ENCODE measurements at regions not wholly inside any gene's neighbourhood (a gene's known extent, or its start where the extent isn't known, plus 50 kb on each side); places are given as distances from the start of the nearest gene placed in this dataset.
"Not testable (repeated sequence)": the region's sequence is repeated elsewhere in the genome, so short reads cannot be mapped to it uniquely, and the experiment has no call there.

DNA sequence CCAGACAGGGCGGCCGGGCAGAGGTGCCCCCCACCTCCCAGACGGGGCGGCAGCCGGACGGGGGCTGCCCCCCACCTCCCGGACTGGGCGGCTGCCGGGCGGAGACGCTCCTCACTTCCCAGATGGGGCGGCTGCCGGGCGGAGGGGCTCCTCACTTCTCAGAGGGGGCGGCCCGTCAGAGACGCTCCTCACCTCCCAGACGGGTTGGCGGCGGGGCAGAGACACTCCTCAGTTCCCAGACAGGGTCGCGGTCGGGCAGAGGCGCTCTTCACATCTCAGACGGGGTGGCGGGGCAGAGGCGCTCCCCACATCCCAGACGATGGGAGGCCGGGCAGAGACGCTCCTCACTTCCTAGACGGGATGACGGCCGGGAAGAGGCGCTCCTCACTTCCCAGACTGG lies 68.5 kb upstream of the GPC4 start:
- intact Hi-C loops (cut with DNase I); DNase-seq; H3K27me3 ChIP-seq; H3K9me3 ChIP-seq; H3K27ac ChIP-seq; ATAC-seq; H3K36me3 ChIP-seq; H3K4me1 ChIP-seq; H3K4me3 ChIP-seq: not testable (repeated sequence)
- WGBS, 2 donors: 98% methylated on average over 17 to 34 of the region's 34 CpGs

- Histone ChIP-seq H3K4me1 (no peaks in the 10 kb centered on the region), H3K27me3 (no peaks in the 10 kb centered on the region), H3K36me3 (no peaks in the 10 kb centered on the region), H3K4me3 (no peak overlapping the region), H3K9me3 (no peaks in the 10 kb centered on the region), H3K27ac (no peak overlapping the region)
- DNase-seq: no peak
- no peak for ATAC-seq
- intact Hi-C loops (cut with DNase I): no loop called here
- 81 to 88% methylated on average over 7 of the region's 7 CpGs for WGBS, 2 donors
- TF ChIP-seq, protein P1, sequence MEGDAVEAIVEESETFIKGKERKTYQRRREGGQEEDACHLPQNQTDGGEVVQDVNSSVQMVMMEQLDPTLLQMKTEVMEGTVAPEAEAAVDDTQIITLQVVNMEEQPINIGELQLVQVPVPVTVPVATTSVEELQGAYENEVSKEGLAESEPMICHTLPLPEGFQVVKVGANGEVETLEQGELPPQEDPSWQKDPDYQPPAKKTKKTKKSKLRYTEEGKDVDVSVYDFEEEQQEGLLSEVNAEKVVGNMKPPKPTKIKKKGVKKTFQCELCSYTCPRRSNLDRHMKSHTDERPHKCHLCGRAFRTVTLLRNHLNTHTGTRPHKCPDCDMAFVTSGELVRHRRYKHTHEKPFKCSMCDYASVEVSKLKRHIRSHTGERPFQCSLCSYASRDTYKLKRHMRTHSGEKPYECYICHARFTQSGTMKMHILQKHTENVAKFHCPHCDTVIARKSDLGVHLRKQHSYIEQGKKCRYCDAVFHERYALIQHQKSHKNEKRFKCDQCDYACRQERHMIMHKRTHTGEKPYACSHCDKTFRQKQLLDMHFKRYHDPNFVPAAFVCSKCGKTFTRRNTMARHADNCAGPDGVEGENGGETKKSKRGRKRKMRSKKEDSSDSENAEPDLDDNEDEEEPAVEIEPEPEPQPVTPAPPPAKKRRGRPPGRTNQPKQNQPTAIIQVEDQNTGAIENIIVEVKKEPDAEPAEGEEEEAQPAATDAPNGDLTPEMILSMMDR (IDR thresholded peaks at IDR 0.05): no peak
Observed at GRCh38 chrX:133482056-133482952, 67.0 kb upstream of the GPC4 start.

GRCh38 chrX:133477986-133478385 lies 62.7 kb upstream of the GPC4 start:
- Histone ChIP-seq H3K9me3 (no peaks in the 10 kb centered on the region), H3K4me1 (no peaks in the 10 kb centered on the region), H3K27me3 (no peaks in the 10 kb centered on the region), H3K27ac (no peak overlapping the region), H3K36me3 (no peaks in the 10 kb centered on the region), H3K4me3 (no peak overlapping the region)
- TF ChIP-seq, protein P1 (IDR thresholded peaks at IDR 0.05): no peak
- DNase-seq: no peak
- WGBS, 2 donors: 80 to 83% methylated on average over 4 of the region's 4 CpGs
- intact Hi-C loops (cut with DNase I): no loop called here
- ATAC-seq: no peak

GRCh38 chrX:133475953-133476352 lies 60.7 kb upstream of the GPC4 start:
- no peak overlapping the region for H3K4me3 ChIP-seq
- H3K27me3 ChIP-seq: peaks cover 0 to 14% (median 0%) of the 10 kb centered on the region in 7 donors
- TF ChIP-seq, protein P1 (IDR thresholded peaks at IDR 0.05): no peak
- H3K36me3 ChIP-seq: no peaks in the 10 kb centered on the region
- no peaks in the 10 kb centered on the region for H3K4me1 ChIP-seq
- intact Hi-C loops (cut with DNase I): no loop called here
- peak in 1 of 8 donors; percentile 17 for ATAC-seq
- WGBS, 2 donors: 82 to 92% methylated on average over 1 of the region's 1 CpG
- H3K9me3 ChIP-seq: no peaks in the 10 kb centered on the region
- H3K27ac ChIP-seq: no peak overlapping the region
- DNase-seq: no peak

DNA sequence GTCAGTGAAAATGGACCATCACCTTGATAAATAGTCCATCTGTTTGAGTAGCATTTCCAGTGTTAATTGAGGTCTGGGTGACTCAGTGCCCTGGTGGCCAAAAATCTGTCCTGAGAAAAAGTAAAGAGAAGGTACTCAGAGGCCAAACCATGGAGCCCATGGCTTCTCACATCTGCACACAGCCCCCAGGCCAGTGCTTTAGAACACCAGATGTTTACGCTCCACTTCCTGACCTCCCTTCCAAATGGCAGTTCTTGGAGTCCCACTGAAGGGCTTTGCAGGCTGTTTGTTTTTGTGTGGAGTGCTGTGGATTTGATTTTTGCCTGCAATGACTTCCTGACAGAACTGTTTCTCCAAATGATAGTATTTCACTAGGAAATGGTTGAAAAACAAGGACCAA lies 60.2 kb upstream of the GPC4 start:
- H3K36me3 ChIP-seq: no peaks in the 10 kb centered on the region
- ATAC-seq (peak in 7 of 8 donors; percentile 64 to 90 (median 71)), DNase-seq (peak in 1 of 2 donors; percentile 5)
- no peak overlapping the region for H3K4me3 ChIP-seq
- TF ChIP-seq, protein P1 (IDR thresholded peaks at IDR 0.05): no peak
- H3K4me1 ChIP-seq: no peaks in the 10 kb centered on the region
- intact Hi-C loops (cut with DNase I): no loop called here
- 75 to 82% methylated on average over 1 of the region's 1 CpG for WGBS, 2 donors
- peaks cover 0 to 14% (median 0%) of the 10 kb centered on the region in 7 donors for H3K27me3 ChIP-seq
- no peaks in the 10 kb centered on the region for H3K9me3 ChIP-seq
- peak overlapping the region in 1 of 10 donors; percentile 21 for H3K27ac ChIP-seq

Measured in heart right ventricle (tissue), 16 donors.